Esophagus squamous epithelium (tissue), 5 donors: ENCODE measurements at regions not wholly inside any gene's neighbourhood (a gene's known extent, or its start where the extent isn't known, plus 50 kb on each side); places are given as distances from the start of the nearest gene placed in this dataset.

Source experiments
- DNase-seq: peaks from one replicate; lab custom pipeline; 2025; lab: John Stamatoyannopoulos, UW
- H3K27ac ChIP-seq, 4 donors: fragments of 200-600 bp; sonication (generic); one replicate each; pipeline ENCODE4 v1.5.1; 2016 to 2019; ENCODE audit warnings: mild to moderate bottlenecking in 1 of 4
- H3K27me3 ChIP-seq, 4 donors: fragments of 200-600 bp; sonication (generic); 1 replicate in 3 of 4; 2 replicates in 1 of 4; pipeline versions ENCODE4 v1.5.1 to v1.6.0; 2017 to 2021; ENCODE audit warnings: antibody characterized with exemption in 1 of 4
- H3K36me3 ChIP-seq, 3 donors: fragments of 200-600 bp; sonication (generic); one replicate each; pipeline ENCODE4 v1.5.1; 2016 to 2019
- H3K4me1 ChIP-seq, 3 donors: fragments of 200-600 bp; sonication (generic); one replicate each; pipeline ENCODE4 v1.5.1; 2017 to 2019
- H3K4me3 ChIP-seq, 4 donors: fragments of 200-600 bp; sonication (generic); 1 replicate in 3 of 4; 2 replicates in 1 of 4; pipeline ENCODE4 v1.5.1; 2016 to 2019; ENCODE audit warnings: mild to moderate bottlenecking in 2 of 4, moderate library complexity in 1 of 4
- H3K9me3 ChIP-seq, 3 donors: fragments of 200-600 bp; sonication (generic); one replicate each; pipeline ENCODE4 v1.5.1; 2016 to 2019
- CTCF ChIP-seq, 6 experiments: fragments of 450-650 bp in 4 of 6; fragments of 200-600 bp in 2 of 6; sonication (generic) in 2 of 6; IDR thresholded peaks; one replicate each; pipeline ENCODE4 v1.5.1; 2016 to 2019; ENCODE audit warnings: antibody characterized with exemption in 6 of 6, mild to moderate bottlenecking in 4 of 6, moderate library complexity in 4 of 6
- POLR2A ChIP-seq, 4 donors: fragments of 450-650 bp; IDR thresholded peaks; one replicate each; pipeline ENCODE4 v1.6.1; 2017; ENCODE audit warnings: antibody characterized with exemption in 4 of 4, mild to moderate bottlenecking in 4 of 4, moderate library complexity in 3 of 4
- WGBS, 2 donors: methylation state at CpG; one replicate each; pipeline ENCODE4 v1.1.5; 2018; 5-methylcytosine and 5-hydroxymethylcytosine counted together
- intact Hi-C: fragments of 100-400 bp; cut with DNase I; formaldehyde crosslinking; loops from one replicate; pipeline ENCODE4 v1.15.0; 2022
- donor health status: DM: yes; HTN: yes; CAD: no.

GRCh38 chr3:181631901-181632300 lies 79.8 kb upstream of the SOX2 start:
- no peak for DNase-seq
- H3K36me3 ChIP-seq = no peaks in the 10 kb centered on the region
- H3K27ac ChIP-seq = no peak overlapping the region
- no peaks in the 10 kb centered on the region for H3K9me3 ChIP-seq
- TF ChIP-seq POLR2A (IDR thresholded peaks at IDR 0.05) (no peak), CTCF (IDR thresholded peaks at IDR 0.05) (no peak)
- H3K27me3 ChIP-seq = no peaks in the 10 kb centered on the region
- H3K4me3 ChIP-seq = no peak overlapping the region
- intact Hi-C loops = no loop called here
- WGBS, 2 donors = 42 to 54% methylated on average over 3 of the region's 3 CpGs
- no peaks in the 10 kb centered on the region for H3K4me1 ChIP-seq

DNA sequence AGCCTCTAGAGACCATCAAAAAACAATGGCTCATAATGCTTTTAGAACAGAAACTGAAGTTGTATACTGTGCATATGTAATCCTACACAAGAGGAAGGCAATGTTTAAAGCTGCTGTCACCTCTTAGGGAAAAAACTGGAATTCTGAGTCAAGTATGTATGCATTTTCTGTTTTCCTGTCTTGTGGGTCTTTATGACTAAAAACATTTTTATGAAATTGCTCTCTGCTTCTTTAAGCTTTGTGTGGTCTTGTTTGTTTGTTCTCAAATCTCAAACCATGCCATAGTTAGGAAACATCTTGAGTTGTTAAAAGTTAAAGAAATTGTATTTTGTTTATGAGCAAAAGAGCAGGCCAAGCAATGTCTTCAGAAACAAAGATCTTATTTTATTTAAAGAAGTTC lies 80.9 kb upstream of the SOX2 start:
- intact Hi-C loops = no loop called here
- no peaks in the 10 kb centered on the region for H3K4me1 ChIP-seq

GRCh38 chr3:181629711-181630110 lies 82.0 kb upstream of the SOX2 start:
- Histone ChIP-seq H3K27ac (no peak overlapping the region), H3K4me1 (no peaks in the 10 kb centered on the region), H3K4me3 (no peak overlapping the region), H3K9me3 (no peaks in the 10 kb centered on the region), H3K36me3 (no peaks in the 10 kb centered on the region), H3K27me3 (no peaks in the 10 kb centered on the region)
- intact Hi-C loops = no loop called here
- 39 to 41% methylated on average over 3 of the region's 3 CpGs for WGBS, 2 donors
- DNase-seq = no peak
- TF ChIP-seq POLR2A (IDR thresholded peaks at IDR 0.05) (no peak), CTCF (IDR thresholded peaks at IDR 0.05) (no peak)

More for the DNA sequence above, 80.9 kb upstream of the SOX2 start:
- TF ChIP-seq POLR2A (IDR thresholded peaks at IDR 0.05) = no peak
- TF ChIP-seq CTCF (IDR thresholded peaks at IDR 0.05) = no peak
- Histone ChIP-seq H3K27me3 (no peaks in the 10 kb centered on the region), H3K9me3 (no peaks in the 10 kb centered on the region), H3K27ac (no peak overlapping the region), H3K36me3 (no peaks in the 10 kb centered on the region), H3K4me3 (no peak overlapping the region)
- DNase-seq = no peak

DNA sequence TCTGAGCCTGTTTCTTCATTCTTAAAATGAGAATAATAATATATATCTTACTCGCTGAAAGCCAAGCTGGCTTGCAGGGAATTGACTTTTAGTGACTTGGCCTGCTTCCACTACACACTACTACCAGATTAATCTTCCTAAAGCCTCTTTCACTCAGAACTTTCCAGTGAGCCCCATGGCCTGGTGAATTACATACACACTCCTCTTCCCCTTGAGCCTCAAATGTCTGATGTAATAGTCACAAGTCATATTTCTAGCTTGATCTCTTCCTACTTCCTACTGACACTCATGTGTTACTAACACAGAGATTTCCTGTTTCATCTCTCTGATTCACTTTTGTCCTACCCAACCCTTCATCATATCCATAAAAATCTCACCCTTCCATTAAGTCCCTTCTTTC lies 82.7 kb upstream of the SOX2 start:
- Histone ChIP-seq H3K27ac (no peak overlapping the region), H3K4me1 (peaks cover 0 to 7% (median 3%) of the 10 kb centered on the region in 3 donors), H3K36me3 (no peaks in the 10 kb centered on the region), H3K9me3 (no peaks in the 10 kb centered on the region), H3K27me3 (no peaks in the 10 kb centered on the region), H3K4me3 (no peak overlapping the region)
- intact Hi-C loops = no loop called here
- 38 to 47% methylated on average over 1 of the region's 1 CpG for WGBS, 2 donors
- TF ChIP-seq POLR2A (IDR thresholded peaks at IDR 0.05) = no peak
- no peak for TF ChIP-seq CTCF (IDR thresholded peaks at IDR 0.05)
- no peak for DNase-seq

DNA sequence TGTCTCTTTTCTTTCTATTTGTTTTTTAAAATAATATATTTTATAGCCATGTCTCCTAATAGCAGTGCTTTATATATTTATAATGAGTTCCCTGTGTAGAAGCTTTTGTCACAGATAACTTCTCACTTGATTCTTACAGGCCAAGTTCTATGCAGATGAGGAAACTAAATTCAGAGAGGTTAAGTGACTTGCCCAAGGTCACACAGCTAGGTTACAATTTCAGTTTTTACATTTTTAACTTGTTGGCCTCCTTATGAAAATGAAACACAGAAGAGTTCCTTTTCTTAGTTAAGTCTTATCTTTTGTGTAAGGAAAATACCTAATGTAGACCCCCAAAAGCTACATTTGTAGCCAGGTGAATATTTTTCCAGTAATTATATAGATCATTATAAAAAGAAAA lies 83.3 kb upstream of the SOX2 start:
- H3K27ac ChIP-seq = no peak overlapping the region
- H3K4me3 ChIP-seq = no peak overlapping the region
- H3K36me3 ChIP-seq = no peaks in the 10 kb centered on the region
- no peaks in the 10 kb centered on the region for H3K27me3 ChIP-seq
- no peak for DNase-seq
- peaks cover 0 to 7% (median 3%) of the 10 kb centered on the region in 3 donors for H3K4me1 ChIP-seq
- no peaks in the 10 kb centered on the region for H3K9me3 ChIP-seq
- TF ChIP-seq POLR2A (IDR thresholded peaks at IDR 0.05) (no peak), CTCF (IDR thresholded peaks at IDR 0.05) (no peak)
- intact Hi-C loops = no loop called here
